ENCODE measurements at regions not wholly inside any gene's neighbourhood (a gene's known extent, or its start where the extent isn't known, plus 50 kb on each side); places are given as distances from the start of the nearest gene placed in this dataset.

- H3K14ac ChIP-seq (ENCODE audit: insufficient read length) = no peak overlapping the region
- TF ChIP-seq CHD1 (IDR thresholded peaks at IDR 0.05; ENCODE audit: low read depth, low read length) (no peak), HDAC6 (IDR thresholded peaks at IDR 0.05; ENCODE audit: low read depth, low read length) (no peak), ATF2 (IDR thresholded peaks at IDR 0.05; ENCODE audit: low read length) (no peak), TCF12 (IDR thresholded peaks at IDR 0.05; ENCODE audit: low read depth, low read length) (no peak), CBX8 (IDR thresholded peaks at IDR 0.05; ENCODE audit: borderline replicate concordance, low read depth, low read length) (no peak), GTF2F1 (IDR thresholded peaks at IDR 0.05; ENCODE audit: borderline replicate concordance, low read depth, low read length) (no peak), BRCA1 (IDR thresholded peaks at IDR 0.05; ENCODE audit: low read depth, low read length) (no peak), YY1 (IDR thresholded peaks at IDR 0.05; ENCODE audit: low read depth, low read length) (no peak), FOSL1 (IDR thresholded peaks at IDR 0.05; ENCODE audit: insufficient read depth, low read depth, low read length) (no peak), ATF3 (IDR thresholded peaks at IDR 0.05; ENCODE audit: insufficient read depth, low read depth, low read length) (no peak), SP4 (IDR thresholded peaks at IDR 0.05; ENCODE audit: low read length) (no peak), RAD21 (IDR thresholded peaks at IDR 0.05 in 1 of 2, conservative IDR thresholded peaks at IDR 0.05 in 1 of 2; ENCODE audit: low read depth in 2 of 2, low read length in 2 of 2) (no peak), ASH2L (IDR thresholded peaks at IDR 0.05; ENCODE audit: low read length) (no peak)
Observed at GRCh38 chr4:159673221-159673620, 570.3 kb downstream of the RAPGEF2 start.

More at GRCh38 chr4:159673221-159673620, 570.3 kb downstream of the RAPGEF2 start:
- CTCF ChIA-PET (ENCODE audit: partially characterized antibody) = interaction anchor here (0.8 to 1.2 kb wide), 2 partner anchors 13 to 186 kb away, joined by 3 read pairs; no protein-coding TSS in a partner anchor
- Histone ChIP-seq H3K4me1 (replicated peaks in 1 of 4; ENCODE audit: control insufficient read depth in 3 of 4, insufficient read depth in 4 of 4, low read length in 3 of 4) (no peaks in the 10 kb centered on the region), H2AK5ac (ENCODE audit: low read depth, low read length) (no peak overlapping the region), H3K79me2 (ENCODE audit: control insufficient read depth in 1 of 2, insufficient read depth in 2 of 2, low read length in 2 of 2) (no peaks in the 10 kb centered on the region), H3K4me2 (ENCODE audit: insufficient read depth in 1 of 2, low read depth in 2 of 2, low read length in 2 of 2) (no peak overlapping the region), H3K9ac (replicated peaks in 1 of 4; ENCODE audit: extremely low read depth in 1 of 4, low read depth in 3 of 4, low read length in 3 of 4) (no peak overlapping the region), H2BK5ac (ENCODE audit: low read depth, low read length) (no peak overlapping the region), H4K5ac (ENCODE audit: insufficient read length, low read depth, low read length) (no peak overlapping the region), H2BK12ac (ENCODE audit: low read depth, low read length) (no peak overlapping the region), H3K4ac (replicated peaks; ENCODE audit: insufficient read length, low read depth, low read length) (no peak overlapping the region), H3K27ac (ENCODE audit: low read depth, low read length) (no peak overlapping the region), H3K4me3 (ENCODE audit: extremely low read depth in 1 of 4, insufficient read depth in 2 of 4, low read depth in 3 of 4, low read length in 4 of 4) (no peak overlapping the region), H2BK15ac (ENCODE audit: low read length) (no peak overlapping the region), H4K91ac (replicated peaks; ENCODE audit: insufficient read length, low read length) (no peak overlapping the region), H3K9me3 (ENCODE audit: insufficient read depth in 2 of 2, low read depth in 1 of 2, low read length in 1 of 2) (0 out of 4 replicates have a peak, but pooled peaks cover 0 to 2% of the 10 kb centered on the region in 2 experiments), H2AFZ (ENCODE audit: low read length) (0 out of 2 replicates have a peak overlapping the region, but pooled peaks have one; percentile 32), H2BK20ac (ENCODE audit: low read length) (no peak overlapping the region), H3K18ac (ENCODE audit: extremely low read depth, low read length) (no peak overlapping the region), H3K27me3 (replicated peaks in 1 of 4; ENCODE audit: control insufficient read depth in 3 of 4, extremely low read depth in 1 of 4, insufficient read depth in 3 of 4, low read length in 3 of 4) (no peaks in the 10 kb centered on the region), H4K8ac (ENCODE audit: extremely low read depth, insufficient read depth, low read length) (no peak overlapping the region), H3K79me1 (ENCODE audit: low read depth, low read length) (no peaks in the 10 kb centered on the region), H3K23ac (ENCODE audit: insufficient read length) (no peak overlapping the region), H3K23me2 (ENCODE audit: low read depth, low read length) (no peaks in the 10 kb centered on the region), H4K20me1 (replicated peaks in 1 of 2; ENCODE audit: control insufficient read depth in 1 of 2, insufficient read depth in 2 of 2, low read length in 2 of 2) (no peaks in the 10 kb centered on the region), H3K56ac (replicated peaks; ENCODE audit: insufficient read length, low read depth, low read length) (no peak overlapping the region), H3K36me3 (ENCODE audit: control insufficient read depth in 2 of 4, insufficient read depth in 4 of 4, low read length in 3 of 4) (no peaks in the 10 kb centered on the region), H2BK120ac (replicated peaks; ENCODE audit: low read depth, low read length) (no peak overlapping the region)
- no peak for FAIRE-seq
- no peak for DNase-seq (ENCODE audit: low read depth in 1 of 2, low spot score in 2 of 2)
- POLR2A ChIA-PET (ENCODE audit: partially characterized antibody) = no interaction called here
- 91% methylated on average over 2 of the region's 2 CpGs; no CpG with 5 or more reads in 1 of the 2 experiments for WGBS, 2 experiments (ENCODE audit: extremely low coverage in 1 of 2, insufficient coverage in 1 of 2, insufficient read length in 1 of 2, insufficient replicate concordance in 2 of 2, low coverage in 1 of 2, low lambda C conversion rate in 2 of 2, missing lambda C conversion rate in 1 of 2)

All from H1 (cell line).